Upper lobe of left lung (tissue), 4 donors: ENCODE measurements at regions not wholly inside any gene's neighbourhood (a gene's known extent, or its start where the extent isn't known, plus 50 kb on each side); places are given as distances from the start of the nearest gene placed in this dataset.

ENCODE experiments used
- POLR2A ChIP-seq, 4 donors: fragments of 450-650 bp; IDR thresholded peaks; one replicate each; pipeline ENCODE4 v1.5.1; 2016 to 2017; ENCODE audit warnings: antibody characterized with exemption in 4 of 4, mild to moderate bottlenecking in 2 of 4
- POLR2AphosphoS5 ChIP-seq, 2 donors: sonication (generic); formaldehyde crosslinking; IDR thresholded peaks; one replicate each; pipeline ENCODE4 v1.5.1; 2017; ENCODE audit warnings: antibody characterized with exemption in 2 of 2
- TF ChIP-seq, protein P1 (sequence below), 6 experiments: fragments of 450-650 bp in 4 of 6; fragments of 200-600 bp in 2 of 6; sonication (generic) in 2 of 6; IDR thresholded peaks; one replicate each; pipeline ENCODE4 v1.5.1; 2016 to 2019; ENCODE audit warnings: antibody characterized with exemption in 6 of 6

DNA sequence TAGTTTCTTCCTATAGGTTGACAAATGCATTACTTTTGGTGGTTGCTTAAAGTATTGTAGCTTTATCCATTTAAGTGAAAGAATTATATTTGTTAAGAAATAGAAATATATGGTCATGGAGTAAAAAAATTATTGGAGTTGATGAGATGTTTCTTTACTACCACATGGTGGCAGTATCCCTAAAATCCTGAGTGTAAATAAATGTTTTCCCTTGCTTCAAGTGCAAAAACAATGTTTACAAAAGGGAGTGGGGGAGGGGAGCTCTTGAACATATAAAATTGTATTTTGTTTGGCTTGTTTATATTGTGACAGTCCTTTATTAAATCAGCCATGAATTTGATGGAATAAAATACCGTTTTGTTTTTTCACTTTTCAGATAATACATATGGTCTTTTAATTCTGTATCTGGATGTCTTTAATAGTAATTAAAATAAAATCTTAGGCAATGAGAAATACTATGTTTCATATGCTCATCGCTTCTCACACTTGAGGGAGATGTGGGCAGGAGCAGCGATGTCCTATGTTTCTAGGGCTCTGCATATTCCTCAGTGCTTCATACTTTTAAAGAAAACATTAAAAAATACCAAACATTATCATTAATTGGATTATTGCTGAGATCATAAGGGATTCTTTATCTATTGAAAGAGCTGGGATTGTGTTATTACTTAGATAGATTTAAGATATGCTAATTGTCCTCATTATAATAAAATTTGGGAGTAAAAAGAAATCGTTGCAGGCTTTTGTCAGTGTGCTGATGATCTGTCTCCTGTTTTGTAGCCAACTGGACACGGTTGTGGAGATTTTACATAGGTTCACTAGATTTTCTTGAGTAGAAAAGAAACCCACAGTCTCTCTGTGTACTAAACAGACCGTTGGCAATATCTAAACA lies 349.7 kb downstream of the TUSC7 start:
- no peak for TF ChIP-seq POLR2A (IDR thresholded peaks at IDR 0.05)
- TF ChIP-seq, protein P1, sequence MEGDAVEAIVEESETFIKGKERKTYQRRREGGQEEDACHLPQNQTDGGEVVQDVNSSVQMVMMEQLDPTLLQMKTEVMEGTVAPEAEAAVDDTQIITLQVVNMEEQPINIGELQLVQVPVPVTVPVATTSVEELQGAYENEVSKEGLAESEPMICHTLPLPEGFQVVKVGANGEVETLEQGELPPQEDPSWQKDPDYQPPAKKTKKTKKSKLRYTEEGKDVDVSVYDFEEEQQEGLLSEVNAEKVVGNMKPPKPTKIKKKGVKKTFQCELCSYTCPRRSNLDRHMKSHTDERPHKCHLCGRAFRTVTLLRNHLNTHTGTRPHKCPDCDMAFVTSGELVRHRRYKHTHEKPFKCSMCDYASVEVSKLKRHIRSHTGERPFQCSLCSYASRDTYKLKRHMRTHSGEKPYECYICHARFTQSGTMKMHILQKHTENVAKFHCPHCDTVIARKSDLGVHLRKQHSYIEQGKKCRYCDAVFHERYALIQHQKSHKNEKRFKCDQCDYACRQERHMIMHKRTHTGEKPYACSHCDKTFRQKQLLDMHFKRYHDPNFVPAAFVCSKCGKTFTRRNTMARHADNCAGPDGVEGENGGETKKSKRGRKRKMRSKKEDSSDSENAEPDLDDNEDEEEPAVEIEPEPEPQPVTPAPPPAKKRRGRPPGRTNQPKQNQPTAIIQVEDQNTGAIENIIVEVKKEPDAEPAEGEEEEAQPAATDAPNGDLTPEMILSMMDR (IDR thresholded peaks at IDR 0.05): peak in 5 of 6 experiments; percentile 13 to 45 (median 27)
- no peak for TF ChIP-seq POLR2AphosphoS5 (IDR thresholded peaks at IDR 0.05)
